Sigmoid colon (tissue), 6 donors: ENCODE measurements at regions not wholly inside any gene's neighbourhood (a gene's known extent, or its start where the extent isn't known, plus 50 kb on each side); places are given as distances from the start of the nearest gene placed in this dataset.

ENCODE experiments used
- DNase-seq: peaks from one replicate; pipeline ENCODE4 v3.0.0-alpha.2; 2019
- H3K27ac ChIP-seq, 4 donors: fragments of 200-600 bp; sonication (generic); one replicate each; pipeline ENCODE4 v1.5.1; 2016 to 2019; ENCODE audit warnings: mild to moderate bottlenecking in 1 of 4
- H3K27me3 ChIP-seq, 3 donors: fragments of 200-600 bp; sonication (generic); one replicate each; pipeline ENCODE4 v1.5.1; 2019; ENCODE audit warnings: mild to moderate bottlenecking in 1 of 3
- H3K36me3 ChIP-seq, 4 donors: fragments of 200-600 bp; sonication (generic); one replicate each; pipeline ENCODE4 v1.5.1; 2016 to 2019
- H3K4me1 ChIP-seq, 4 donors: fragments of 200-600 bp; sonication (generic); one replicate each; pipeline ENCODE4 v1.5.1; 2017 to 2019
- H3K4me3 ChIP-seq, 4 donors: fragments of 200-600 bp; sonication (generic); one replicate each; pipeline ENCODE4 v1.5.1; 2017 to 2019; ENCODE audit warnings: mild to moderate bottlenecking in 2 of 4, moderate library complexity in 1 of 4
- H3K9me3 ChIP-seq, 4 donors: fragments of 200-600 bp in 3 of 4; sonication (generic) in 3 of 4; one replicate each; pipeline versions ENCODE4 v1.5.1 to v1.6.1; 2013 to 2019
- EP300 ChIP-seq, 4 donors: sonication (generic); formaldehyde crosslinking; IDR thresholded peaks; one replicate each; pipeline ENCODE4 v1.6.1; 2017; ENCODE audit warnings: antibody characterized with exemption in 4 of 4
- POLR2A ChIP-seq, 2 donors: fragments of 450-650 bp; IDR thresholded peaks; one replicate each; pipeline ENCODE4 v1.6.1; 2016; ENCODE audit warnings: antibody characterized with exemption in 2 of 2, mild to moderate bottlenecking in 2 of 2, moderate library complexity in 2 of 2
- POLR2AphosphoS5 ChIP-seq, 4 donors: sonication (generic); formaldehyde crosslinking; IDR thresholded peaks; one replicate each; pipeline ENCODE4 v1.6.1; 2017; ENCODE audit warnings: antibody characterized with exemption in 4 of 4
- WGBS, 2 donors: extraction: QIAGEN DNeasy Blood & Tissue Kit; methylation state at CpG; one replicate each; pipeline ENCODE4 v1.1.7; 2013; 5-methylcytosine and 5-hydroxymethylcytosine counted together
- intact Hi-C: fragments of 100-400 bp; cut with DNase I; formaldehyde crosslinking; loops from one replicate; pipeline ENCODE4 v1.15.1; 2023
- TF ChIP-seq, protein P1 (sequence below), 4 experiments: fragments of 450-650 bp in 3 of 4; fragments of 200-600 bp in 1 of 4; IDR thresholded peaks; one replicate each; pipeline ENCODE4 v1.5.1; 2016 to 2019; ENCODE audit warnings: antibody characterized with exemption in 4 of 4, mild to moderate bottlenecking in 3 of 4, moderate library complexity in 2 of 4
- donor health status: healthy with polysubstance abuse.
- donor health status: healthy.

- Histone ChIP-seq H3K36me3 (no peaks in the 10 kb centered on the region), H3K4me1 (peaks cover 0 to 11% (median 4%) of the 10 kb centered on the region in 4 donors), H3K4me3 (no peak overlapping the region), H3K27ac (no peak overlapping the region), H3K27me3 (no peaks in the 10 kb centered on the region), H3K9me3 (no peaks in the 10 kb centered on the region)
- peak; percentile 48 for DNase-seq
- WGBS, 2 donors = 92 to 94% methylated on average over 7 of the region's 7 CpGs
- intact Hi-C loops = no loop called here
- TF ChIP-seq EP300 (IDR thresholded peaks at IDR 0.05) (no peak), POLR2AphosphoS5 (IDR thresholded peaks at IDR 0.05) (no peak), POLR2A (IDR thresholded peaks at IDR 0.05) (no peak)
- TF ChIP-seq, protein P1, sequence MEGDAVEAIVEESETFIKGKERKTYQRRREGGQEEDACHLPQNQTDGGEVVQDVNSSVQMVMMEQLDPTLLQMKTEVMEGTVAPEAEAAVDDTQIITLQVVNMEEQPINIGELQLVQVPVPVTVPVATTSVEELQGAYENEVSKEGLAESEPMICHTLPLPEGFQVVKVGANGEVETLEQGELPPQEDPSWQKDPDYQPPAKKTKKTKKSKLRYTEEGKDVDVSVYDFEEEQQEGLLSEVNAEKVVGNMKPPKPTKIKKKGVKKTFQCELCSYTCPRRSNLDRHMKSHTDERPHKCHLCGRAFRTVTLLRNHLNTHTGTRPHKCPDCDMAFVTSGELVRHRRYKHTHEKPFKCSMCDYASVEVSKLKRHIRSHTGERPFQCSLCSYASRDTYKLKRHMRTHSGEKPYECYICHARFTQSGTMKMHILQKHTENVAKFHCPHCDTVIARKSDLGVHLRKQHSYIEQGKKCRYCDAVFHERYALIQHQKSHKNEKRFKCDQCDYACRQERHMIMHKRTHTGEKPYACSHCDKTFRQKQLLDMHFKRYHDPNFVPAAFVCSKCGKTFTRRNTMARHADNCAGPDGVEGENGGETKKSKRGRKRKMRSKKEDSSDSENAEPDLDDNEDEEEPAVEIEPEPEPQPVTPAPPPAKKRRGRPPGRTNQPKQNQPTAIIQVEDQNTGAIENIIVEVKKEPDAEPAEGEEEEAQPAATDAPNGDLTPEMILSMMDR (IDR thresholded peaks at IDR 0.05) = no peak
Observed at GRCh38 chr5:172588380-172588779, 52.7 kb upstream of the NEURL1B start.

GRCh38 chr5:172587061-172587405, 54.0 kb upstream of the NEURL1B start:
- DNase-seq = no peak
- intact Hi-C loops = no loop called here
- Histone ChIP-seq H3K9me3 (no peaks in the 10 kb centered on the region), H3K36me3 (no peaks in the 10 kb centered on the region), H3K4me3 (no peak overlapping the region), H3K27me3 (no peaks in the 10 kb centered on the region), H3K4me1 (peaks cover 0 to 12% (median 5%) of the 10 kb centered on the region in 4 donors), H3K27ac (peak overlapping the region in 1 of 4 donors; percentile 75)
- TF ChIP-seq, protein P1 (IDR thresholded peaks at IDR 0.05) = no peak
- TF ChIP-seq EP300 (IDR thresholded peaks at IDR 0.05) = no peak
- no peak for TF ChIP-seq POLR2AphosphoS5 (IDR thresholded peaks at IDR 0.05)
- TF ChIP-seq POLR2A (IDR thresholded peaks at IDR 0.05) = no peak
- WGBS, 2 donors = 90 to 93% methylated on average over 8 of the region's 8 CpGs

- no peaks in the 10 kb centered on the region for H3K27me3 ChIP-seq
- no peaks in the 10 kb centered on the region for H3K36me3 ChIP-seq
- no peaks in the 10 kb centered on the region for H3K9me3 ChIP-seq
- intact Hi-C loops = no loop called here
- WGBS, 2 donors = 31 to 58% methylated on average over 22 of the region's 22 CpGs
- peak overlapping the region in 2 of 4 donors; percentile 35 to 75 for H3K27ac ChIP-seq
- TF ChIP-seq POLR2A (IDR thresholded peaks at IDR 0.05) (no peak), EP300 (IDR thresholded peaks at IDR 0.05) (no peak), POLR2AphosphoS5 (IDR thresholded peaks at IDR 0.05) (no peak)
- TF ChIP-seq, protein P1 (IDR thresholded peaks at IDR 0.05) = no peak
- no peak overlapping the region for H3K4me3 ChIP-seq
- DNase-seq = no peak
- peaks cover 0 to 12% (median 5%) of the 10 kb centered on the region in 4 donors for H3K4me1 ChIP-seq
Observed at GRCh38 chr5:172586125-172587060, 54.7 kb upstream of the NEURL1B start.

DNA sequence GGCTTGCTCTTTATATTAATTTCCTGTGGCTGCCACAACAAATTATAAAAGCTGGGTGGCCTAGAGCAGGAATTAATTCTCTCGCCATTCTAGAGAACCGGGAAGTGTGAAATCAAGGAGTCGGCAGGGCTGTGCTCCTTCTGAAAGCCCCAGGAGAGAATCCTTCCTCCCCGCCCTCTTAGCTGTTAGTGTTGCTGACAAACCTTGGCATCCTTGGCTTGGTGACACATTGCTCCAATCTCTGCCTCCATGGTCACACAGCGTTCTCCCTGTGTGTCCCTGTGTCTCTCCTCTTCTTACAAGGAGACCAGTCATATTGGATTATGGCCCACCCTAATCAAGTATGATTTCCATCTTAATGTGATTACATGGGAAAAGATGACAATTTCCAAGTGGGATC, 55.9 kb upstream of the NEURL1B start:
- WGBS, 2 donors = 83 to 87% methylated on average over 5 of the region's 5 CpGs
- peaks cover 0 to 12% (median 5%) of the 10 kb centered on the region in 4 donors for H3K4me1 ChIP-seq
- H3K9me3 ChIP-seq = no peaks in the 10 kb centered on the region
- no peak for DNase-seq
- intact Hi-C loops = no loop called here
- no peaks in the 10 kb centered on the region for H3K27me3 ChIP-seq
- TF ChIP-seq POLR2A (IDR thresholded peaks at IDR 0.05) = no peak
- TF ChIP-seq POLR2AphosphoS5 (IDR thresholded peaks at IDR 0.05) = no peak
- TF ChIP-seq, protein P1 (IDR thresholded peaks at IDR 0.05) = no peak
- TF ChIP-seq EP300 (IDR thresholded peaks at IDR 0.05) = no peak
- no peak overlapping the region for H3K4me3 ChIP-seq
- H3K27ac ChIP-seq = peak overlapping the region; percentile 52 to 75 (median 61)
- H3K36me3 ChIP-seq = no peaks in the 10 kb centered on the region
